Fibroblast of skin of scalp (primary cell): ENCODE measurements at regions not wholly inside any gene's neighbourhood (a gene's known extent, or its start where the extent isn't known, plus 50 kb on each side); places are given as distances from the start of the nearest gene placed in this dataset.
A peak's percentile ranks its signal among the peaks of the same experiment; 100 is the strongest.

Source experiments
- DNase-seq: peaks from one replicate; pipeline ENCODE4 v3.0.0-alpha.2; 2013

- DNase-seq, result no peak
Observed at GRCh38 chr9:115625954-115626353, 508.0 kb upstream of the TNC start.

GRCh38 chr9:115627511-115627910, 509.6 kb upstream of the TNC start:
- no peak for DNase-seq

- no peak for DNase-seq
Observed at GRCh38 chr9:115628426-115628825, 510.5 kb upstream of the TNC start.

GRCh38 chr9:115629879-115630840, 512.2 kb upstream of the TNC start:
- peak; percentile 55 for DNase-seq

GRCh38 chr9:115632391-115632790, 514.4 kb upstream of the TNC start:
- no peak for DNase-seq

- peak; percentile 82 for DNase-seq
Observed at GRCh38 chr9:115633104-115633503, 515.1 kb upstream of the TNC start.

- no peak for DNase-seq
Observed at GRCh38 chr9:115635680-115636383, 517.8 kb upstream of the PAPPA start.

- DNase-seq, result no peak
Observed at GRCh38 chr9:115636596-115636995, 517.0 kb upstream of the PAPPA start.

GRCh38 chr9:115637661-115638060, 515.9 kb upstream of the PAPPA start:
- peak; percentile 47 for DNase-seq

- DNase-seq, result peak; percentile 97
Observed at GRCh38 chr9:115640887-115641286, 512.7 kb upstream of the PAPPA start.

GRCh38 chr9:115642285-115642684, 511.3 kb upstream of the PAPPA start:
- DNase-seq, result no peak

- DNase-seq, result no peak
Observed at GRCh38 chr9:115643948-115644727, 509.5 kb upstream of the PAPPA start.

- DNase-seq, result peak; percentile 76
Observed at GRCh38 chr9:115649991-115650472, 503.6 kb upstream of the PAPPA start.

- DNase-seq, result peak; percentile 98
Observed at GRCh38 chr9:115650768-115651167, 502.8 kb upstream of the PAPPA start.

GRCh38 chr9:115651461-115651860, 502.1 kb upstream of the PAPPA start:
- peak; percentile 55 for DNase-seq

GRCh38 chr9:115653171-115653606, 500.4 kb upstream of the PAPPA start:
- peak; percentile 58 for DNase-seq

- DNase-seq, result no peak
Observed at GRCh38 chr9:115657695-115658094, 495.9 kb upstream of the PAPPA start.

- DNase-seq, result peak; percentile 61
Observed at GRCh38 chr9:115665519-115665918, 488.1 kb upstream of the PAPPA start.

GRCh38 chr9:115668521-115668920, 485.1 kb upstream of the PAPPA start:
- DNase-seq, result peak; percentile 97

GRCh38 chr9:115671236-115671962, 482.2 kb upstream of the PAPPA start:
- peak; percentile 77 for DNase-seq

GRCh38 chr9:115671963-115672305, 481.7 kb upstream of the PAPPA start:
- peak; percentile 86 for DNase-seq
